HG02938 (cell line): ENCODE measurements at regions not wholly inside any gene's neighbourhood (a gene's known extent, or its start where the extent isn't known, plus 50 kb on each side); places are given as distances from the start of the nearest gene placed in this dataset.

Experiments used
- ATAC-seq: cut with Tn5 transposase; IDR thresholded peaks from one replicate; pipeline ENCODE4 v1.9.1; 2021; ENCODE audit warnings: mild to moderate bottlenecking, moderate library complexity; ENCODE audit not compliant: unreplicated experiment

DNA sequence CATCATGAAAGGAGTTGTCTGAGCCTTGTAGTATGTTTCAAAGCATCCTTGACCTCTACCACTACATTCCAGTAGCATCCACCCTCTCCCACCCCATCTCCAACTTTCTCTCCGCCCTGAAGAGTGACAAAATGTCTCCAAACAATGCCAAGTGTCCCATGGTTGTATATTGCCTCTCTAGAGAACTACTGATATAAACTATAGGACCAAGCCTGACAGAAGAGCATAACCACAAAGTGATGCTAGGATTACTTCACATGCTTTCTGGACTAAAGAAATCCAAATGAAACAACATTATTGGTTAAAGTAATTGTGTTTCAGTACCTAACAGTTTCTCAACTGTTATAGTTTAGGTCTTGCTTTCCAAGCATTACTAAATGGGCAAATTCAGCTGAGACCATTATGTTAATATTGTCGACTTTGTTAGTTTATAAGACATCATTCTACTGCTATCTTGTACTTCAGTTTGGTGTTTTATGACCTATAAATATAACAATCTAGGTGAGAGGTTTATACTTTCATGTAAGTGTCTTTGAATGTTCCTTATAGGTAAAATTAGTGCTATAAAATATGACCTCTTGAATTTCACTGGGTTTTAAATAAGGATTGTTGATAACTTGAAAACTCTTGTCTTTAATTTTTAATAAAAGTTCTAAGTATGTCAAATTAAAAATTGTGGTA lies 117.4 kb downstream of the SUCNR1 start:
- ATAC-seq: no peak

DNA sequence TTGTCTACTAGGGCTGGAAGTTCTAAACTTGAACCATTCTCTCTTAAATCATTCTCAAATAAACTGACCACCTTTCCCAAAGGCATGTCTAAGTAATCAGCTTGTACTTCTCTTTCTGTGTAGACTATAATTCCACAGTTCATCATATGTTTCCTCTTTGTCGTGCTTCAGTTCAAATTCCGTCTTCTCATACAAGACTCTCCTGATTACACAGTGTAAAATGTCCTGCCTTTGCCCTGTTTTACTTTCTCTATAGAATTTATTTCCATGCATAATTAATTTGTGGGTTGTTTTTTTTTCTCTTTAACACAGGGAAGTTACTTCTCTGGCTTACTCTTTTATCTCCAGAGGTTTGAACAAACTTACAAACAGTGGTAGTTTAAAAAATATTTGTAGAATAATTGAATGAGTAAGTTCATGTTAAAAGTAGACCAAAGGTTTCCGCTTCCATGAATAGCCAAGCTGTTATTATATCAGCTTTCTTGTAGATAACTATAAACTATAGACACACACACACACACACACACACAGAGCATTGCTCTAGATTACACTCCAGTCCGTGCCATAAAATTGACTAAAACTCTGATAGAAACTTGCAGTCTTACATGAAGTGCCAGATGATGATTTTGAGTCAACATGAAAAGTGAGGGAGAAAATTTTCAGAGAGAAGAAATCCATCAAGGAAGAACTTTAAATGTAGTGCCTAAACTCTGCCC lies 119.0 kb downstream of the SUCNR1 start:
- ATAC-seq: no peak

GRCh38 chr3:151995091-151995490 lies 121.6 kb downstream of the SUCNR1 start:
- no peak for ATAC-seq

GRCh38 chr3:151998744-151999143 lies 125.3 kb downstream of the SUCNR1 start:
- no peak for ATAC-seq

DNA sequence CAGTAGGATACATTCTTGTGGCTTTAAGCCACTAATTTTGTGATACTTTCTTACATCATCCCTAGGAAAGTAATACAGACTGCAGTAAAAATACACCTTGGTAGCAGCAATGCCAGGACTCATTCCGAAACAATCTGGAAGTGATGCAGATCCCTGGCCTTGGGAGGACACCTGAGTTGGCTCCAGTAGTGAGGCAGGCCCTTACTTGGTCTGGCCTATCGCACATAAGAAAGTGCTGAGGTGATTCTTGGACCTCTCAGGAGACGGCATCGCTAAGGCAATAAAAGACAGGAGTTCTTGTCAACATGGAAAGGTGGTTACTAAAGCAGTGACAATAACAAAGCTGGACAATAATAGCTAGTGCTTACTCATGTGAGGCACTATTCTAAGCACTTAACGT lies 126.5 kb downstream of the SUCNR1 start:
- no peak for ATAC-seq

DNA sequence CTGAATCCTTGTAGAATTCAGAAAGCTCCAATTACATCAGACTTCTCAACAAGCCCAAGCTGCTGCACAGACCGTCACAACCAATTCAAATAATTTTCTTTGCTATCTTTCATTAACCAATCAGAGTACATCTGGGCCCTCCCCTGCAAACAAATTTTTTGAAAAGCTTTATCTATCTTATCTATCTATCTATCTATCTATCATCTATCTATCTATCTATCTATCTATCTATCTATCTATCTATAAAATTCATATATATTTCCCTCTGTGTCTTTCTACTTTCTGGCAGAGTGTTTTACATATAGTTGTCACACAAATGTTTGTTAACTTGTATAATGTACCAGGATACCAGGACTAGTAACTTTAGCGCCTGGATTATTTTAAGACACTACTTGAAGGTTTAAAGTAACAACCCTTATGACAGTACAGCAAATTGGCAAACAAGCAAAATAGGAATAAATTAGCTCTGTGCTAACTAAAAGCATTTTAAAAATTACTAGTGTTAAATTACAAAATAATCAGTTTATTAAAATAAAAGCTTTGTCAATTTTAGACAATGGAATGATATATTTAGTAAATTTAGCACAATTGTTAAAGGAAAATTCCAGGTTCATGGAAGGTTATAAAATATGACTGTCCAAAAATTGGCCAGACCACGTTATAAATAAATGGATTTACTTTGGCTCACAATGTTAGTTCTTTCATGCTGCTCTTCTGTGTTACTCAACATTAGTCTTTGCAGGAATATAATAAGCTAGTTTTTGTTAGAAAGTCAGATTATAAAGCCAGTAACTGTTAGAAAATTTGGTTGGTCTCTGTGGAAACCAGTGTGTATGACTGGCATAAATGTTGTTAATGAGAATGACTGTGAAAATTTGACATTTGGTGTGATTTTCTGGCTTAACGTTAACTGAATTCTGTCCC lies 138.6 kb downstream of the SUCNR1 start:
- ATAC-seq: no peak

DNA sequence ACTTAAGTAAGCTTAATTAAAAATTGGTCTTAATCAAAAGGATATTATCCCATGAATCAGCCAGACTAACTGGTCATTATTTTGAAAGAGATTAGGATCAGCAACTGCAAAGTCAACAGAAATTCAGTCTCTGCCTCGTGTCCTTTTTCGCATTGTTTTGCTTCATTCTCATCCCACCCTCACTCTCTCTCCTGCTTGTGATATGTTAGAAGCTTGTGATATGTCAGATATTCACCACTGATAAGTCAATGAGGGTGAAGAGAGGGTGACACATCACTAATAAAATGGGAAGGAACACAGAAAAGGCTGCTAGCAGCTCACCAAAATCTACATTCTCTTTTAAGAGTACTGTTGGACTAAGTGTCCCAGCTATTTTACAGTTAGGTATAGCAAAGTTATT lies 146.1 kb downstream of the SUCNR1 start:
- ATAC-seq: no peak

DNA sequence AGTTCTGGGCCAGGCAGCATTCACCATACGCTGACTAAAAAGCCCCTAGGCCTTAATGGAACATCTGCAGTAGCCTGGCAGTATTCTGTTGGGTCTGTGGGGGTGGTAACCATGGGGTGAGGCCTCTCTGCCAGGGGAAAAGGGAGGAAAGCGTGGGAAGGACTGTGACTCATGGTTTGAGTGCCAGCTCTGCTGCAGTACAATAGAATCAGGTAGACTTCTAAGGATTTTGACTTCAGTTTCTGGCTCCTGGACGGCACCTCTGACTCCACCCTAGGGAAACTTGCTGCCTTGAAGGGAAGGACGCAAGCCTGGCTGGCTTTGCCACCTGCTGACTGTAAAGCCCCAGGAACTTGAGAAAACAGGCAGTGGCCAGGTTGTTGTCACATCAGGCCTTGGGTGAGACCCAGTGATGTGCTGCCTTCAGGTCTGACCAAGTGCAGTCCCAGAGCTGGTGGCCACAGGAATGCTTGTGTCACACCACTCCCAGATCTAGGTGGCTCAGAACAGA lies 148.6 kb downstream of the SUCNR1 start:
- ATAC-seq: no peak

- ATAC-seq: no peak
These were observed 152.7 kb downstream of the SUCNR1 start for GRCh38 chr3:152026033-152026556.

- no peak for ATAC-seq
These were observed 156.9 kb downstream of the SUCNR1 start for GRCh38 chr3:152030320-152030719.

DNA sequence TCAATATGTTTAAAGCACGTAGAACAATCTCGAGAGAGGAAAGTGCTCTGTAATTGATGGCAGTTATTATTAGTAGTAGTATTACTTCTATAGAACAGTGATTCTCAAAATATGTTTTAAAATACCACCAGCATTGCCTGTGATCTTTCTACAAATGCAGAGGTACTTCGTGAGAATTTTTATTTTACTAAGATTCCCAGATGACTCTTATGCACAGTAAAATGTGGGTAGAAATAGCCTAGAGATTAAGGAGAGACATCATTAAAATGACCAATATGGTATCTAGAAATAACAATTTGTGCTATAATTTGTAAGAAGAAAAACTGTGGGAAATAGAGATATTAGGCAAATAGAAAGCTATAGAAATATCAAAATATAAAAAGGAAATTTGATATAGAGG lies 157.9 kb downstream of the SUCNR1 start:
- ATAC-seq: no peak

GRCh38 chr3:152037297-152037696 lies 163.9 kb downstream of the SUCNR1 start:
- ATAC-seq: no peak

- no peak for ATAC-seq
These were observed 164.5 kb downstream of the SUCNR1 start for GRCh38 chr3:152037953-152038352.

DNA sequence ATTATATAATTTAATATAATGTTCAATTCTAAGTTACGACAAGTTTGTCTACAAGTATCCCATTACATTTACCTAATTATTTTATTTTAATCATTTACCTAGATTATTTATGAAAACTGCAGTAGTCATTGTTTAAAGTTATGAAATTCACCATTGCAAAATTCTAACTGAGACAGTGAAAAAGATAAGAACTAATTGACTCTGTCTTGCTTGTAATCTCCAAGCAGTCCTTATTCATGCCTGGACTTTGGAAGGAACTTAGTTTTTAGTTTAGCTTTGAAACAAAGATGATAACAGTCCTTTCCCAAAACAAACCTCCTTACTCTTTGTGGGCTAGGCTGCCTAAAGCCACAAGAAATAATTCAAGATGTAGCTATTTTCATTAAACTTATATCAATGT lies 165.0 kb downstream of the SUCNR1 start:
- ATAC-seq: no peak

GRCh38 chr3:152039887-152040286 lies 166.4 kb downstream of the SUCNR1 start:
- ATAC-seq: peak; percentile 86

DNA sequence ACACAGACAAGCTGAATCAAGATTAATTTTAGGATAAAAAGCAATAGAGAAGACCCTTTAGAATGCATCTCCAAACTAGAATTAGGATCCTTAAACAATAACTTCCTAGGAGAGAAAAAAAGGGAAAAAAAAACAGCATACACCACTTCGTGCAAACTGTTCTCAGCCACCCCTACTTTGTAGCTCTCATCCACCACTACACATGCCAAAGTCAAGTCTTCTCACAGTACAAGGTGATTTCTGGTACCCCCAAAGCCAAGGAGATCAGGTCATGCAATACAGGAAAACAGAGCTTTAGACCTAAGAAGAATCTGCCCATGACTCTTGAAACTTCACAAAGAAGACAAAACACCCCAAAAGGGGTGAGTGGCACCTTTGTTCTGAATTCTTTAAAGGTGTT lies 166.9 kb downstream of the SUCNR1 start:
- peak; percentile 8 for ATAC-seq

GRCh38 chr3:152043620-152044019 lies 170.2 kb downstream of the SUCNR1 start:
- no peak for ATAC-seq

- ATAC-seq: no peak
These were observed 172.8 kb downstream of the SUCNR1 start for GRCh38 chr3:152046280-152046679.

DNA sequence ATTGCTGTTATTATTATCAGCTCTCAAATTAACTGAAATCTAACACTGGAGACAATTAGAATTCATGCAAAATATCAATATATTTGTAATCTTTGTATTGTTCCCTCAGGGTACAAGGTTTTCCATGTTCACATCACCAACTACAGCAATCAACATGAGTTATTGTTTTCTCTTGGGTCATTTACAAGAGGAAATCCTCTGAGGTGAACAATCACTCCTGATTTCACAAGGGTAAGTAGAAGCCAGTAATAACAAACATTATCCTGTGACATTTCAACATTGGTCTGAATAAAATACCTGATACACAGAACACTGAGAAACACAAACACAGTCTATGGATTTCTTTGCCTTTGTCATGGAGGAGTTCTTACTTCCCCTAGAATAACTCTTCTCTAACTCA lies 174.0 kb downstream of the SUCNR1 start:
- ATAC-seq: no peak

GRCh38 chr3:152048831-152049230 lies 175.4 kb downstream of the SUCNR1 start:
- no peak for ATAC-seq

DNA sequence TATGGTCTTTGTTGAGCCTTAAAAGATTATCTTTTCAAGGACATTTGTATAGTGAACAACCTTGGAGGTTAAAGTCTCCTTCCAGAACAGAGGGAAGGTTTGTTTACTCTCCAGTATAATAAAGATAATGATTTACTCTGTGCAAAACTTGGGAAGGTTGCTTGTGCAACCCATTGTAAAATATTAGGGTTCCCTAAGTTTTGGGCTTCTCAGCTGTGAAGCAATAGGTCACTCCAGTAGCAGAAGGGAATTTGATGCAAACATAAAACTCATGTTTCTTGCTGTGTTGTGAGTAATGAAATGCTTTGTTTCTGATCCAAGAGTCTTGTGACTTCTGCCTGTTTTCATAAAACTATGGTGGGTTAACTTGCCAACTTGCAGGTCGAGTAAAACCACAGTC lies 177.5 kb downstream of the SUCNR1 start:
- no peak for ATAC-seq
